Ecto neural progenitor cell (in vitro differentiated cells): ENCODE measurements at regions not wholly inside any gene's neighbourhood (a gene's known extent, or its start where the extent isn't known, plus 50 kb on each side); places are given as distances from the start of the nearest gene placed in this dataset.
"Not testable (repeated sequence)": the region's sequence is repeated elsewhere in the genome, so short reads cannot be mapped to it uniquely, and the experiment has no call there.

Experiments
- DNase-seq: peaks from one replicate; pipeline ENCODE4 v3.0.0-alpha.2; 2018; ENCODE audit warnings: low spot score

GRCh38 chr18:71242981-71243380 lies 954.1 kb downstream of the SOCS6 start:
- no peak for DNase-seq

GRCh38 chr18:71238974-71239624 lies 950.3 kb downstream of the SOCS6 start:
- DNase-seq = no peak

GRCh38 chr18:71237641-71238040 lies 948.8 kb downstream of the SOCS6 start:
- no peak for DNase-seq

DNA sequence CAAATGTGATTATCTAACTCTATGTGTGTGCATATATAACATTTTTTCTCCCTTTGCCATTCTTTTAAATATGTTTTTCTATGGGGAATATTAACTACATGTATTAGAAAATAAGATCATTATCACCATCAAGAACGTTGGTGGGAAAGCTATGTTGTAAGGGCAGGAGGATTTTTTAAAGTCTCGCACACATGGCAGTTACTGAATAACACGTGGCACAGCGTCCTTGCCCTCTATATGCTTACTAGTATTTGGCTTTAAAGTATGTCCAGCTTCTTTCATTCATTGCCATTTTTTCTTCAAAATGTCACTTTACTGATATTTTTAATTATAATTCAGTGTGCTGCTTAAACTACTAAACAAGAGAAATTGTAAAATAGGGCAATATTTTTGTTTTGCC lies 944.3 kb downstream of the SOCS6 start:
- DNase-seq = no peak

- DNase-seq = no peak
These were observed 934.6 kb downstream of the SOCS6 start for GRCh38 chr18:71223486-71223885.

DNA sequence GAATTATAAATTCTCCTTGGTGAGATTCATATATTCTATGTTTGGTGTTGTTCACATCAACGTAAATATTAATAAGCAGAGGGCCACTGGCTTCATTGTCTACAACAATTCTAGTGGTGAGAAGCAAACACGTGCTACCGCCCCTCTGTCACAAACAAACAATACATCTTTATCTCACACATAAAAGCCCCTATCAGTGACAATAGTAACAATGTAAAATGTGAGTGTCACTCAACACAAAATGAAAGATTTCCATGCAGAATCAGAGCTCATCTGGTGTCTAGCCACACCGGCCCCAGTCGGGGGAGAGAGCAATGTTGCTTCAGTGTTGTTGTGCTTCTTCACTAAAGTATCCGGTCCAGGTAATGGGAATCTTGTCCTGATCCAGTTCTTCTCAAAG lies 932.6 kb downstream of the SOCS6 start:
- no peak for DNase-seq

DNA sequence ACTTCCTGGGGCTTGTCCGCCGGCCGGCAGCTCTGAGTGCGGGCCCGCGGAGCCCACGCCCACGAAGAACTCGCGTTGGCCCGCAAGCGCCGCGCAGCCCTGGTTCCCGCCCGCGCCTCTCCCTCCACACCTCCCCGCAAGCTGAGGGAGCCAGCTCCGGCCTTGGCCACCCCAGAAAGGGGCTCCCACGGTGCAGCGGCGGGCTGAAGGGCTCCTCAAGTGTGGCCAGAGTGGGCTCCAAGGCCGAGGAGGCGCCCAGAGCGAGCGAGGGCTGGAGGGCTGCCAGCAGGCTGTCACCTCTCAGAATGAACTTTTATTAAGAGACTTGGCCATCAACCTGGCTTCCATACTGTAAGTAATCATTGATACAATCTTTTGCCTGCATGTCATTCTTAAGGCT lies 923.9 kb downstream of the SOCS6 start:
- DNase-seq = not testable (repeated sequence)

DNA sequence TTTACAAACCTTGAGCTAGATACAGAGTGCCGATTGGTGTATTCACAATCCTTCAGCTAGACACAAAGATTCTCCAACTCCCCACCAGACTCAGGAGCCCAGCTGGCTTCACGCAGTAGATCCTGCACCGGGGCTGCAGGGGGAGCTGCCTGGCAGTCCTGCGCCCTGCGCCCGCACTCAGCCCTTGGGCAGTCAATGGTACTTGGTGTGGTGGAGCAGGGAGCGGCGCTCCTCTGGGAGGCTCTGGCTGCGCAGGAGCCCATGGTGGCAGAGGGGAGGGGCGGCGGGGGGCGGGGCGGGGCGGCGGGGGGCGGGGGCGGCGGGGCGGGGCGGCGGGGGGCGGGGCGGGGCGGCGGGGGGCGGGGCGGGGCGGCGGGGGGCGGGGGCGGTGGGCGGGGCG lies 923.4 kb downstream of the SOCS6 start:
- DNase-seq = no peak

- no peak for DNase-seq
These were observed 921.1 kb downstream of the SOCS6 start for GRCh38 chr18:71209944-71210343.

GRCh38 chr18:71194438-71194837 lies 905.6 kb downstream of the SOCS6 start:
- DNase-seq = no peak

GRCh38 chr18:71189581-71189980 lies 900.7 kb downstream of the SOCS6 start:
- DNase-seq = no peak

DNA sequence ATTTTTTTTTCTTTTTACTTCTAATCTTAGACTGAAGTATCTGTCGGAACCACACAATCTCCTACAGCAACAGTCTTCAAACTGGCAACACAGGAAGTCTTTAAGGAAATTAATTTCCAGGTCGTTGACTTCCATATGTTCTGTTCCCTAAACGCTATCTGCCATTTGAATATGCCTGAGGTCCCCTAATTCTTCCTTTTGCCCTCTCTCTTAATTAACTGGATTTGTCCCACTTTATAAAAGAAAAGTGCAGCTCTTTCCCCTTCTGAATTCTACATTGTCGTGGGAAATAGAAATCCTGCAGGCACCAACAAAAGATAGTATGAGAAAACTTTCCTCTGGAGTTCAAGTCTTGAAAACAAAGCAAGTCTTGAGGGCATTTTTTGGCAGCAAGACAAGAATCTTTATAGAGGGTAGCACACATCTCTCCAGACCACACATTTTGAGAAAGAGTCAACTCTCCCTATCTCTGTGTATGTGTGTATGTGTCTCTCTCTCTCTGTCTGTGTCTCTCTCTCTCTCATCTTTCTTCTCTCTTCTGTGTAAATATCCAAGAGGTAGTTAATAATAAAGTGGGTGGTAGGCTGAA lies 879.8 kb downstream of the SOCS6 start:
- DNase-seq = no peak

DNA sequence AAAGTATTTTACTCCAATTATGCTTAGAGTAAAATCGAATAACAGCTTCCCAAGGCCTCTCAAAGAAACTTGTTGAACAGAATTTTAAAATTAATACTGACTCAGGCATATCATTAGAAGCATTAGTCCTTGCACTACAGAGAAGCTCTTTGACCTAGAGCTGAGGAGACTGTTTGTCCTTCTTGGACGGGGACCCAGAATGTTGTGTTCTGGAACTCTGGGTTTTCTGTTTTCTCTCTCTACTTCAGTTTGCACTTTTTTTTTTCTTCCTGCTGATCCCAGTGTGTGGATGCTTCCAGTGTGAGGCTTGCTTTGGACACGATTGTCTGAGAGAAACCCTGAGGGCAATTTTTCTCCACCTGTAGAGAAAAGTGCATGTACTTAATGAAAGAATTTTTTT lies 847.6 kb downstream of the SOCS6 start:
- DNase-seq = no peak

GRCh38 chr18:71134122-71134521 lies 845.3 kb downstream of the SOCS6 start:
- no peak for DNase-seq

GRCh38 chr18:71131918-71132317 lies 843.1 kb downstream of the SOCS6 start:
- DNase-seq = no peak

DNA sequence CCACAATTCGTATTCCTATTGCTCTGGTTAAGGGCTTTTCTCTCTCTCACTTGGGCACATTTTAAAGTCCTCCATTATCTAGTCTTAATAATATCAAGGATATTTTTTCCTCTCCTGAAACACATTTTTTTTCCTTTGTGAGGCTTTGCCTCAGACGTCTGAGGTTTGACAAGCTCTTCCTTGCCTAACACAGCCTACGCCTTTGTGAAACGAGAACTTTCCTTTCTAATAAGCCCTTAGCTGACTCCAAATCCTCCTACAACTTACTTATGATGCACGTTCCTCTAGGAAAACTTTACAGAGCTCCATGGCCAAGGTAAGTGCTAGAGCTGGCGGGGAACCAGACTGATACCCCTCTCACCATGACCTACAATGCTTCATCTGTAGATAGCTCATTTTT lies 841.5 kb downstream of the SOCS6 start:
- no peak for DNase-seq

- no peak for DNase-seq
These were observed 836.7 kb downstream of the SOCS6 start for GRCh38 chr18:71125581-71125980.

DNA sequence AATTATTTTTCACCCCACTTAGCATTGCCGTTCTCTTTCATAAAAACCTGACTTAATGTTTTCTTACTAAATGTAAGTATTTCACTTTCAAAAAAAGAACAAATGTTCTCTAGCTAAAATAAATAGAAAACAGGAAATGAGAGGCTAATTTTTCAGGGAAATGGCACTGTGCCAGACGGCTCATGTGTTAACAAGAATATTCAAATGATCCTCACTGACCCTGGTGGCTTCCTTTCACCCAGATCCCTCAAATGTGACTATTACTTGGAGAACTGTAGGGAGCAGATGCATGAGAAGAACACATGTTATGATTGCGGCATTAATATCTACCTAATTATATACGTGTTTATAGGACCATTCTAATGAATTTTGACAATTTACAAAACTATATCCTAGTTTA lies 827.7 kb downstream of the SOCS6 start:
- no peak for DNase-seq

- no peak for DNase-seq
These were observed 826.4 kb downstream of the SOCS6 start for GRCh38 chr18:71115261-71115660.

DNA sequence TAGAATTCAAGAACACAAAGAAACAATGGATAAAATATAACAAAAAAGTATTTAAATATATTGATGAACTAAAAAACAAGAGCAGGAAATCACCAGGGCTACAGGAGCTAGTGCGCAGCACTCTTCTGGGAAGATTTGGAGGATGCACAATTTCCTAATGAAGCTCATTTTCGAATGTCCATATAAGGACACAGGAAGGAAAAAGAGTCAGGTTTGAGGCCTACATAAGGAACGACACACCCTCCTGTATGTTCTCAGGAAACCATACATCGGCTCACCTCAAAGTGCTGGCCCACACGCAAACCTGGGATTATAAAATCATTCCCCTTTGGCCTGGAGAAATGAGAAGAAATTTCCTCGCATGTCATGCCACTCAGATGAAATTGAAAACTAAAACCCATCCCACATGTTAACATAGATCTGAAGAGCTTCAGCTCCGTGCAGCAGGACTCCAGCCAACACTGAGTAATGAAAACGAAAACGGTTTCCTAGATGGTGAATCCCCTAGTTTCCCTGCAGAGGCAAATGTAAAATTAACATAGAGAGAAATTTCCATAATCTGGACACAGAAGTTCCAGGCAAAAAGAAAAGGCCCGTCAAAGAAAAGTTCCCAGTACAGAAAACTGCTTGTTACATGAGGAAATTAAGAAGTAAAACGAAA lies 825.8 kb downstream of the SOCS6 start:
- DNase-seq = no peak

DNA sequence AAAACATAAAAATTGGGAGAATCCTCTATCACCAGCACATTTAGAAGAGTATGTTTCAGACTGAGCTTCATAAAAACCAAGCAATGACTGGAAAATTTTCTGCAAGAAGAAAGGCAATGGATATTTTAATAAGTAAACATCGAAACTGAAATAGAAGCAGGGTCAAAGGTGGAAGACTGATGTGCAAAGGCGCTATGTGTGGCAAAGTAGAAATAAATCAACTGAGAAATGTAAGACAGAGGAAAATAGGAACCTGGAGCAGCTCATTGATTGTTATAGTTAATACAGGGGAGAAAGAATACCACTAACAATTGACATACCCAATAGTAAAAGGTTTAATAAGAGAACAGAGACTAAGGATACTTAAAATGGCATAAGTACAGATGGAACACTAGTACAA lies 818.4 kb downstream of the SOCS6 start:
- no peak for DNase-seq

DNA sequence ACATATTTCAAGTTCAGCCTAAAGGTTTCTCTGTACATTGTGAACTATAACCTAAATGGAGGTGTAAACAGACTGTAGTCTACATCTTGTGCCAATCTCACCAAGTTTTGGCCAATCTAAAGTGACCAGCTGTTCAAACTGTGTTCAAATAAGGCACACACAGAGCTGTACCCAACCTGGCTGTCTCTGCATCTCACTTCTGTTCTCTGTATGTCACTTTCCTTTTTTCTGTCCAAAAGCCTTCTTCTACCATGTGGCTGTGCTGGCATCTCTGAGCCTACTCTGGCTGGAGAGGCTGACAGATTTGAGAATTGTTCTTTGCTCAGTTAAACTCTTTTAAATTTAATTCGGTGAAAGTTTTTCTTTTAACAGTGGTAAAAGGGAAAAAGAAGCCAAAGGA lies 817.9 kb downstream of the SOCS6 start:
- DNase-seq = no peak

GRCh38 chr18:71105994-71106546 lies 817.2 kb downstream of the SOCS6 start:
- DNase-seq = no peak
